ENCODE measurements at regions not wholly inside any gene's neighbourhood (a gene's known extent, or its start where the extent isn't known, plus 50 kb on each side); places are given as distances from the start of the nearest gene placed in this dataset.

DNA sequence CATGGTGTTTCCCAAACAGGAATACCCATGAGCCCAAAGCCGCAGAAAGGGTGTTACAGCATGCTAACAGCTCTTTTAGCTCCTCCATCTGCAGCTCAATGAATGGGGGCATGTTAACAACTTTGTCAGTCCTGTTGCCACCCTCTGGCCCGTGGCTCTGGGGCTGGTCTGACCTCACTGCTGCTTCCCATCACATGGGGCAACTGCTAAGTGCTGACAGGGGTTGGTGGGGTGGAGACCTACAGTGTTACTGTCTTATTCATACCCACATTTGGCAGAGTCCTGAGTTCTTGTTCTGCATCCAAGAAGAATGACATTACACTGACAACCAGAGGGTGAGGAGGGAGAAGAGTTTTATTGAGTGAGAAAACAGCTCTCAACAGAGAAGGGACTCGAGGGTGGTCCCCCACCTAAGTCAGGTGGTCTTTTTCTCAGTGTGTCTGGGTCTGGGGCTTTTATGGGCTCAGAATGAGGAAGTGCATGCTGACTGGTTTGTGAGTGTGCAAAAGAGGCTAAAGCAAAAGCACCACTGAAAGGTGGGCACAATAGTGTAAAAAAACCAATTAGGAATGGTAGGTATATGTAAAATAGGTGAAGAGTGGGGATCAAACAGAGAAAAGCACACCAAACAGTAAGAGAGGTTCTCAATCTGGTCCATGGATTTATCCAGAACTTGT is 1952.0 kb upstream of the PCDH20 start:
- no peaks in the 10 kb centered on the region for H3K4me1 Mint-ChIP-seq
- Histone ChIP-seq H3K27ac (ENCODE audit: low read depth) (no peak overlapping the region), H3F3A (replicated peaks; ENCODE audit: low read depth) (no peaks in the 10 kb centered on the region), H3K4me3 (no peak overlapping the region), H3K9me2 (ENCODE audit: insufficient read depth) (no peaks in the 10 kb centered on the region), H3K79me2 (replicated peaks; ENCODE audit: insufficient read depth) (no peaks in the 10 kb centered on the region), H2AFZ (no peak overlapping the region), H3K4me2 (no peak overlapping the region), H3K4me1 (ENCODE audit: insufficient read depth) (no peaks in the 10 kb centered on the region), H3K36me3 (ENCODE audit: insufficient read depth) (no peaks in the 10 kb centered on the region), H3K27me3 (ENCODE audit: insufficient read depth) (no peaks in the 10 kb centered on the region), H4K20me1 (replicated peaks; ENCODE audit: insufficient read depth) (no peaks in the 10 kb centered on the region)
- ATAC-seq (no peak), DNase-seq (ENCODE audit: low spot score) (no peak)
- TF ChIP-seq, protein P1, sequence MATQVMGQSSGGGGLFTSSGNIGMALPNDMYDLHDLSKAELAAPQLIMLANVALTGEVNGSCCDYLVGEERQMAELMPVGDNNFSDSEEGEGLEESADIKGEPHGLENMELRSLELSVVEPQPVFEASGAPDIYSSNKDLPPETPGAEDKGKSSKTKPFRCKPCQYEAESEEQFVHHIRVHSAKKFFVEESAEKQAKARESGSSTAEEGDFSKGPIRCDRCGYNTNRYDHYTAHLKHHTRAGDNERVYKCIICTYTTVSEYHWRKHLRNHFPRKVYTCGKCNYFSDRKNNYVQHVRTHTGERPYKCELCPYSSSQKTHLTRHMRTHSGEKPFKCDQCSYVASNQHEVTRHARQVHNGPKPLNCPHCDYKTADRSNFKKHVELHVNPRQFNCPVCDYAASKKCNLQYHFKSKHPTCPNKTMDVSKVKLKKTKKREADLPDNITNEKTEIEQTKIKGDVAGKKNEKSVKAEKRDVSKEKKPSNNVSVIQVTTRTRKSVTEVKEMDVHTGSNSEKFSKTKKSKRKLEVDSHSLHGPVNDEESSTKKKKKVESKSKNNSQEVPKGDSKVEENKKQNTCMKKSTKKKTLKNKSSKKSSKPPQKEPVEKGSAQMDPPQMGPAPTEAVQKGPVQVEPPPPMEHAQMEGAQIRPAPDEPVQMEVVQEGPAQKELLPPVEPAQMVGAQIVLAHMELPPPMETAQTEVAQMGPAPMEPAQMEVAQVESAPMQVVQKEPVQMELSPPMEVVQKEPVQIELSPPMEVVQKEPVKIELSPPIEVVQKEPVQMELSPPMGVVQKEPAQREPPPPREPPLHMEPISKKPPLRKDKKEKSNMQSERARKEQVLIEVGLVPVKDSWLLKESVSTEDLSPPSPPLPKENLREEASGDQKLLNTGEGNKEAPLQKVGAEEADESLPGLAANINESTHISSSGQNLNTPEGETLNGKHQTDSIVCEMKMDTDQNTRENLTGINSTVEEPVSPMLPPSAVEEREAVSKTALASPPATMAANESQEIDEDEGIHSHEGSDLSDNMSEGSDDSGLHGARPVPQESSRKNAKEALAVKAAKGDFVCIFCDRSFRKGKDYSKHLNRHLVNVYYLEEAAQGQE (IDR thresholded peaks at IDR 0.05; ENCODE audit: unreplicated experiment) = no peak
- TF ChIP-seq, protein P2, sequence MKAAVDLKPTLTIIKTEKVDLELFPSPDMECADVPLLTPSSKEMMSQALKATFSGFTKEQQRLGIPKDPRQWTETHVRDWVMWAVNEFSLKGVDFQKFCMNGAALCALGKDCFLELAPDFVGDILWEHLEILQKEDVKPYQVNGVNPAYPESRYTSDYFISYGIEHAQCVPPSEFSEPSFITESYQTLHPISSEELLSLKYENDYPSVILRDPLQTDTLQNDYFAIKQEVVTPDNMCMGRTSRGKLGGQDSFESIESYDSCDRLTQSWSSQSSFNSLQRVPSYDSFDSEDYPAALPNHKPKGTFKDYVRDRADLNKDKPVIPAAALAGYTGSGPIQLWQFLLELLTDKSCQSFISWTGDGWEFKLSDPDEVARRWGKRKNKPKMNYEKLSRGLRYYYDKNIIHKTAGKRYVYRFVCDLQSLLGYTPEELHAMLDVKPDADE (IDR thresholded peaks at IDR 0.05) = no peak
- TF ChIP-seq EZH2 (IDR thresholded peaks at IDR 0.05; ENCODE audit: low read depth, unreplicated experiment) = no peak
- no peak for TF ChIP-seq CREB1 (CRISPR knock-in tag; IDR thresholded peaks at IDR 0.05; ENCODE audit: low read depth)
- TF ChIP-seq NANOG (IDR thresholded peaks at IDR 0.05; ENCODE audit: borderline replicate concordance) = no peak
- no peak for TF ChIP-seq EZH2phosphoT487 (IDR thresholded peaks at IDR 0.05; ENCODE audit: unreplicated experiment)
- TF ChIP-seq STAT1 (IDR thresholded peaks at IDR 0.05; ENCODE audit: unreplicated experiment) = no peak
- no peak for TF ChIP-seq ZNF114 (CRISPR knock-in tag; IDR thresholded peaks at IDR 0.05)
- TF ChIP-seq ZNF331 (CRISPR knock-in tag; IDR thresholded peaks at IDR 0.05; ENCODE audit: low read depth) = no peak
- TF ChIP-seq, protein P3, sequence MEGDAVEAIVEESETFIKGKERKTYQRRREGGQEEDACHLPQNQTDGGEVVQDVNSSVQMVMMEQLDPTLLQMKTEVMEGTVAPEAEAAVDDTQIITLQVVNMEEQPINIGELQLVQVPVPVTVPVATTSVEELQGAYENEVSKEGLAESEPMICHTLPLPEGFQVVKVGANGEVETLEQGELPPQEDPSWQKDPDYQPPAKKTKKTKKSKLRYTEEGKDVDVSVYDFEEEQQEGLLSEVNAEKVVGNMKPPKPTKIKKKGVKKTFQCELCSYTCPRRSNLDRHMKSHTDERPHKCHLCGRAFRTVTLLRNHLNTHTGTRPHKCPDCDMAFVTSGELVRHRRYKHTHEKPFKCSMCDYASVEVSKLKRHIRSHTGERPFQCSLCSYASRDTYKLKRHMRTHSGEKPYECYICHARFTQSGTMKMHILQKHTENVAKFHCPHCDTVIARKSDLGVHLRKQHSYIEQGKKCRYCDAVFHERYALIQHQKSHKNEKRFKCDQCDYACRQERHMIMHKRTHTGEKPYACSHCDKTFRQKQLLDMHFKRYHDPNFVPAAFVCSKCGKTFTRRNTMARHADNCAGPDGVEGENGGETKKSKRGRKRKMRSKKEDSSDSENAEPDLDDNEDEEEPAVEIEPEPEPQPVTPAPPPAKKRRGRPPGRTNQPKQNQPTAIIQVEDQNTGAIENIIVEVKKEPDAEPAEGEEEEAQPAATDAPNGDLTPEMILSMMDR (conservative IDR thresholded peaks at IDR 0.05; ENCODE audit: low read depth in 2 of 2) = no peak
- TF ChIP-seq, protein P4, sequence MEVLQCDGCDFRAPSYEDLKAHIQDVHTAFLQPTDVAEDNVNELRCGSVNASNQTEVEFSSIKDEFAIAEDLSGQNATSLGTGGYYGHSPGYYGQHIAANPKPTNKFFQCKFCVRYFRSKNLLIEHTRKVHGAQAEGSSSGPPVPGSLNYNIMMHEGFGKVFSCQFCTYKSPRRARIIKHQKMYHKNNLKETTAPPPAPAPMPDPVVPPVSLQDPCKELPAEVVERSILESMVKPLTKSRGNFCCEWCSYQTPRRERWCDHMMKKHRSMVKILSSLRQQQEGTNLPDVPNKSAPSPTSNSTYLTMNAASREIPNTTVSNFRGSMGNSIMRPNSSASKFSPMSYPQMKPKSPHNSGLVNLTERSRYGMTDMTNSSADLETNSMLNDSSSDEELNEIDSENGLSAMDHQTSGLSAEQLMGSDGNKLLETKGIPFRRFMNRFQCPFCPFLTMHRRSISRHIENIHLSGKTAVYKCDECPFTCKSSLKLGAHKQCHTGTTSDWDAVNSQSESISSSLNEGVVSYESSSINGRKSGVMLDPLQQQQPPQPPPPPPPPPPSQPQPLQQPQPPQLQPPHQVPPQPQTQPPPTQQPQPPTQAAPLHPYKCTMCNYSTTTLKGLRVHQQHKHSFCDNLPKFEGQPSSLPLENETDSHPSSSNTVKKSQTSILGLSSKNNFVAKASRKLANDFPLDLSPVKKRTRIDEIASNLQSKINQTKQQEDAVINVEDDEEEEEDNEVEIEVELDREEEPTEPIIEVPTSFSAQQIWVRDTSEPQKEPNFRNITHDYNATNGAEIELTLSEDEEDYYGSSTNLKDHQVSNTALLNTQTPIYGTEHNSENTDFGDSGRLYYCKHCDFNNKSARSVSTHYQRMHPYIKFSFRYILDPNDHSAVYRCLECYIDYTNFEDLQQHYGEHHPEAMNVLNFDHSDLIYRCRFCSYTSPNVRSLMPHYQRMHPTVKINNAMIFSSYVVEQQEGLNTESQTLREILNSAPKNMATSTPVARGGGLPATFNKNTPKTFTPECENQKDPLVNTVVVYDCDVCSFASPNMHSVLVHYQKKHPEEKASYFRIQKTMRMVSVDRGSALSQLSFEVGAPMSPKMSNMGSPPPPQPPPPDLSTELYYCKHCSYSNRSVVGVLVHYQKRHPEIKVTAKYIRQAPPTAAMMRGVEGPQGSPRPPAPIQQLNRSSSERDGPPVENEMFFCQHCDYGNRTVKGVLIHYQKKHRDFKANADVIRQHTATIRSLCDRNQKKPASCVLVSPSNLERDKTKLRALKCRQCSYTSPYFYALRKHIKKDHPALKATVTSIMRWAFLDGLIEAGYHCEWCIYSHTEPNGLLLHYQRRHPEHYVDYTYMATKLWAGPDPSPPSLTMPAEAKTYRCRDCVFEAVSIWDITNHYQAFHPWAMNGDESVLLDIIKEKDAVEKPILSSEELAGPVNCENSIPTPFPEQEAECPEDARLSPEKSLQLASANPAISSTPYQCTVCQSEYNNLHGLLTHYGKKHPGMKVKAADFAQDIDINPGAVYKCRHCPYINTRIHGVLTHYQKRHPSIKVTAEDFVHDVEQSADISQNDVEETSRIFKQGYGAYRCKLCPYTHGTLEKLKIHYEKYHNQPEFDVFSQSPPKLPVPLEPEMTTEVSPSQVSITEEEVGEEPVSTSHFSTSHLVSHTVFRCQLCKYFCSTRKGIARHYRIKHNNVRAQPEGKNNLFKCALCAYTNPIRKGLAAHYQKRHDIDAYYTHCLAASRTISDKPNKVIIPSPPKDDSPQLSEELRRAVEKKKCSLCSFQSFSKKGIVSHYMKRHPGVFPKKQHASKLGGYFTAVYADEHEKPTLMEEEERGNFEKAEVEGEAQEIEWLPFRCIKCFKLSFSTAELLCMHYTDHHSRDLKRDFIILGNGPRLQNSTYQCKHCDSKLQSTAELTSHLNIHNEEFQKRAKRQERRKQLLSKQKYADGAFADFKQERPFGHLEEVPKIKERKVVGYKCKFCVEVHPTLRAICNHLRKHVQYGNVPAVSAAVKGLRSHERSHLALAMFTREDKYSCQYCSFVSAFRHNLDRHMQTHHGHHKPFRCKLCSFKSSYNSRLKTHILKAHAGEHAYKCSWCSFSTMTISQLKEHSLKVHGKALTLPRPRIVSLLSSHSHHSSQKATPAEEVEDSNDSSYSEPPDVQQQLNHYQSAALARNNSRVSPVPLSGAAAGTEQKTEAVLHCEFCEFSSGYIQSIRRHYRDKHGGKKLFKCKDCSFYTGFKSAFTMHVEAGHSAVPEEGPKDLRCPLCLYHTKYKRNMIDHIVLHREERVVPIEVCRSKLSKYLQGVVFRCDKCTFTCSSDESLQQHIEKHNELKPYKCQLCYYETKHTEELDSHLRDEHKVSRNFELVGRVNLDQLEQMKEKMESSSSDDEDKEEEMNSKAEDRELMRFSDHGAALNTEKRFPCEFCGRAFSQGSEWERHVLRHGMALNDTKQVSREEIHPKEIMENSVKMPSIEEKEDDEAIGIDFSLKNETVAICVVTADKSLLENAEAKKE (CRISPR knock-in tag; IDR thresholded peaks at IDR 0.05) = no peak
- TF ChIP-seq JUNB (IDR thresholded peaks at IDR 0.05; ENCODE audit: unreplicated experiment) = no peak
- TF ChIP-seq POLR2AphosphoS5 (IDR thresholded peaks at IDR 0.05; ENCODE audit: low read depth) = no peak
- H3K36me3 Mint-ChIP-seq (ENCODE audit: low read depth) = peaks cover 2% of the 10 kb centered on the region; the same call in 1 of the 3 replicates
- peaks cover 1% of the 10 kb centered on the region for H3K27me3 Mint-ChIP-seq (ENCODE audit: insufficient read depth, low read depth, poor library complexity)
- H3K4me3 Mint-ChIP-seq = no peak overlapping the region
- peaks cover 7% of the 10 kb centered on the region; the same call in 2 of the 3 replicates for H3K9me3 Mint-ChIP-seq
- H3K27ac Mint-ChIP-seq = no peak overlapping the region

Measured in GM23338 (cell line).